Peyer's patch (tissue), 4 donors: ENCODE measurements at regions not wholly inside any gene's neighbourhood (a gene's known extent, or its start where the extent isn't known, plus 50 kb on each side); places are given as distances from the start of the nearest gene placed in this dataset.

Experiments used
- POLR2A ChIP-seq, 2 donors: fragments of 450-650 bp; IDR thresholded peaks; one replicate each; pipeline ENCODE4 v1.5.1; 2017; ENCODE audit warnings: antibody characterized with exemption in 2 of 2, mild to moderate bottlenecking in 2 of 2, moderate library complexity in 2 of 2
- TF ChIP-seq, protein P1 (sequence below), 6 experiments: fragments of 450-650 bp in 4 of 6; fragments of 200-600 bp in 2 of 6; sonication (generic) in 1 of 6; IDR thresholded peaks; one replicate each; pipeline ENCODE4 v1.5.1; 2017 to 2019; ENCODE audit warnings: antibody characterized with exemption in 6 of 6, mild to moderate bottlenecking in 3 of 6, moderate library complexity in 1 of 6

DNA sequence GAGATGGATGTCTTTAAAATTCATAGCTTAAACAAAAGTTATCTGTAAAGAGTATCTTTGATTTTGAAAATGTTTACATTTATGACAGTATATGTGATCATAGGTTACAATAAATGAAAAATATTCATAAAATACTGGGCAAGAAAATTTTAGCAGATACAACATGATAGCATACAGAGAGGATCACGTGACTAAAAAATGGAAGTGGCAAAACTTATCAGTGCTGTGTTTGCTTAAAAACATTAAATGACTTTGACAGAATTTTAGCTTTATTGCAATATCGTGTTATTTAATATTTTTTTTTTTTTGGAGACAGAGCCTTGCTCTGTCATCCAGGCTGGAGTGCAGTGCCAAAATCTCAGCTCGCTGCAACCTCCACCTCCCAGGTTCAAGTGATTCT is 2294.1 kb downstream of the NCAM2 start:
- TF ChIP-seq, protein P1, sequence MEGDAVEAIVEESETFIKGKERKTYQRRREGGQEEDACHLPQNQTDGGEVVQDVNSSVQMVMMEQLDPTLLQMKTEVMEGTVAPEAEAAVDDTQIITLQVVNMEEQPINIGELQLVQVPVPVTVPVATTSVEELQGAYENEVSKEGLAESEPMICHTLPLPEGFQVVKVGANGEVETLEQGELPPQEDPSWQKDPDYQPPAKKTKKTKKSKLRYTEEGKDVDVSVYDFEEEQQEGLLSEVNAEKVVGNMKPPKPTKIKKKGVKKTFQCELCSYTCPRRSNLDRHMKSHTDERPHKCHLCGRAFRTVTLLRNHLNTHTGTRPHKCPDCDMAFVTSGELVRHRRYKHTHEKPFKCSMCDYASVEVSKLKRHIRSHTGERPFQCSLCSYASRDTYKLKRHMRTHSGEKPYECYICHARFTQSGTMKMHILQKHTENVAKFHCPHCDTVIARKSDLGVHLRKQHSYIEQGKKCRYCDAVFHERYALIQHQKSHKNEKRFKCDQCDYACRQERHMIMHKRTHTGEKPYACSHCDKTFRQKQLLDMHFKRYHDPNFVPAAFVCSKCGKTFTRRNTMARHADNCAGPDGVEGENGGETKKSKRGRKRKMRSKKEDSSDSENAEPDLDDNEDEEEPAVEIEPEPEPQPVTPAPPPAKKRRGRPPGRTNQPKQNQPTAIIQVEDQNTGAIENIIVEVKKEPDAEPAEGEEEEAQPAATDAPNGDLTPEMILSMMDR (IDR thresholded peaks at IDR 0.05): no peak
- no peak for TF ChIP-seq POLR2A (IDR thresholded peaks at IDR 0.05)
